HG03521 (cell line): ENCODE measurements at regions not wholly inside any gene's neighbourhood (a gene's known extent, or its start where the extent isn't known, plus 50 kb on each side); places are given as distances from the start of the nearest gene placed in this dataset.
"Not testable (repeated sequence)": the region's sequence is repeated elsewhere in the genome, so short reads cannot be mapped to it uniquely, and the experiment has no call there.

Experiments used
- ATAC-seq: cut with Tn5 transposase; IDR thresholded peaks from one replicate; pipeline ENCODE4 v1.9.1; 2021; ENCODE audit warnings: mild to moderate bottlenecking, moderate library complexity; ENCODE audit not compliant: unreplicated experiment

DNA sequence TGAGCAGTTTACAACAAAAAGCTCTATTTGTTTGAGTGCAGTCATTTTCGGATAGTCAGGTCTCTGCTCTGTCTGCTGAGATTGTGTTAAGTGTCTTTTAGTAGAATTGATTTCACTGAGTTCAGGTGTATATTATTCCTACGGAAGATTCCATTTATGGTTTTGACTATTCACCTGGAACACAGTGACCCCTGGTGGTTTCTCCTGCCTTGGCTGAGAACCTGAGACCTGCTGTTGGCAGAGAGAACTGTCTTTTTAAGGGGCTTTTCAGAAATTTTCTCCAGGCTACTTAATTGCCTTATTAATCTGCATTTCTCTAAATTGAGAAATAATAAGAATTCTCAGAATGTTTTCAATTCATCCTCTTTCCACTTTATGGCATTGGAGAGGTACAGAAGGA is 508.0 kb downstream of the TBC1D32 start:
- no peak for ATAC-seq

DNA sequence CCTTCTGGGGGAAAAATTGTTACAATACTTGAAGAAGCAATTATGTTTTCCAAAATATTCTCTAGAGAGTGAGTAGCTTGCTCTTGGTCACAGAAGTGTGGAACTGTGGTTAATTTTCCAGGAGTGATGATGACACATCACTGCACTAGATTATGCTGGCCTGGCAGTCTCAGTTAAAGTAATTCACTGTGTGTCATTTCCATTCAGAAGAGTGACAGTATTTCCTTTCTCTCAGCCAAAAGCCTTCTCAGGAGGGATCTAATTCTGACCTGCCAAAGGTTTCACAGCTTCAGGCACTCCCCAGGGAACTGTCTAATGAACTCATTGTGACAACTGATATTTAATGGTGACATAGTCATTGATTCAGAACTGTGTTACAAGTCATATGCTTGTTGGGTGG is 517.5 kb downstream of the TBC1D32 start:
- ATAC-seq = no peak

DNA sequence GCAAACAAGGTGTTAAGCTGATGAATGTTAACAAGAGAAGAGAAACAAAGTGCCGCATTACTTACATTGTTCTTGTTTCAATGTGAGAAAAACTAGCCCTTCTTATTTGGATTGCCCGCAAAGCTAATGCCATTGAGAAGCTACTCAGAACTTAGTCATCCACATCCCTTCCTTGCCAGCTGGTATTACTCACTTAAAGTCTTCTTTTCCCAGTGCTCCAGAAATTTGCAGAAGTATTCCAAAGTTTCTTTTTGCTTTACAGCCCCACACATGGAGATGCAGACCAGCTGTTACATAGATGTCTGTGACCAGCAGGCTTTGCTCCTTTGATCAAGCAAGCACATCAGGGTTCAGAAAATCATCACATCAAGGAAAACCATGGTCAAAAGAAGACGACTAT is 529.0 kb downstream of the TBC1D32 start:
- no peak for ATAC-seq

DNA sequence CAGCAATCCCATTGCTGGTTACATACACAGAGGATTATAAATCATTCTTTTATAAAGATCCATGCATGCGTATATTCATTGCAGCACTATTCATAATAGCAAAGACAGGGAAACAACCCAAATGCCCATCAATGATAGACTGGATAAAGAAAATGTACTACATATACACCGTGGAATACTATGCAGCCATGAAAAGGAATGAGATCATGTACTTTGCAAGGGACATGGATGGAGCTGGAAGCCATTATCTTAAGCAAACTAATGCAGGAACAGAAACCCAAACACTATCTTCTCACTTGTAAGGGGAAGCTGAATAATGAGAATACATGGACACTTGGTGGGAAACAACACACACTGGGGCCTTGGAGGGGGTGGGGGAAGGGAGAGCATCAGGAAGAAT is 529.7 kb downstream of the TBC1D32 start:
- ATAC-seq = no peak

DNA sequence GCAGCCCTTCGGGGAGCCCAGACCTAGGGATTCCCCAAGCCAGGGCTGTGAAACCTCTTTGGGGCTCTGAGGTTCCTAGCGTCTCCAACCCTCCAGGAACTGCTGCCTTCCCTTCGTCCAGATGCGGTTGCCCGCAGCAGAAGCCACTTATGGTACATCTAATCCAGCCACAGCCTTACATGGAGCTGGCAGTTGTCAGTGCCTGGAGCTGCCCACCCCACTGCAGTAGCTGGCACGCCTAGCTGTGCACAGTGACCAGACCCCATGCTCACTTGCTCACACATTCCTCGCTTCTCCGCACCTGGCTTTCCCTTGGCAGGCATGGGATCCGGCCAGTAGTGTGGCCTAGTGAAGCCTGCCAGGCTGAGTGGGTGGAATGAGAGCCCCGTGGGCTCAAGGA is 547.6 kb downstream of the TBC1D32 start:
- no peak for ATAC-seq

DNA sequence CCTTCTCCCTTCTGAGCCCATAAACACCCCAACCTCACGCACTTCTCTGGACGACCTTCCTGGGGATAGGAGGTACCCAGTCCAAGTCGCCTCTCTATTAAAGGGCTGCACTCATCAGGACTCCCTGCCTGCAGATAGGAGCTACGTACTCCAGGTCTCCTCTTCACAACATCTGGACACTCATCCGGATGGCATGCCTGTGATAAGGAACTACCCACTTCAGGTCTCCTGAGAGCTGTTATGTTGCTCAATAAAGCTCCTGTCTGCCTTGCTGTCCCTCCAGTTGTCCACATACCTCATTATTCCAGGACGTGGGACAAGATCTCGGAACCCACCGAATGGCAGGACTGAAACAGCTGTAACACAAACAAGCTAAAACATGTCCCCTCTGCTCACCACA is 548.0 kb downstream of the TBC1D32 start:
- ATAC-seq = no peak

DNA sequence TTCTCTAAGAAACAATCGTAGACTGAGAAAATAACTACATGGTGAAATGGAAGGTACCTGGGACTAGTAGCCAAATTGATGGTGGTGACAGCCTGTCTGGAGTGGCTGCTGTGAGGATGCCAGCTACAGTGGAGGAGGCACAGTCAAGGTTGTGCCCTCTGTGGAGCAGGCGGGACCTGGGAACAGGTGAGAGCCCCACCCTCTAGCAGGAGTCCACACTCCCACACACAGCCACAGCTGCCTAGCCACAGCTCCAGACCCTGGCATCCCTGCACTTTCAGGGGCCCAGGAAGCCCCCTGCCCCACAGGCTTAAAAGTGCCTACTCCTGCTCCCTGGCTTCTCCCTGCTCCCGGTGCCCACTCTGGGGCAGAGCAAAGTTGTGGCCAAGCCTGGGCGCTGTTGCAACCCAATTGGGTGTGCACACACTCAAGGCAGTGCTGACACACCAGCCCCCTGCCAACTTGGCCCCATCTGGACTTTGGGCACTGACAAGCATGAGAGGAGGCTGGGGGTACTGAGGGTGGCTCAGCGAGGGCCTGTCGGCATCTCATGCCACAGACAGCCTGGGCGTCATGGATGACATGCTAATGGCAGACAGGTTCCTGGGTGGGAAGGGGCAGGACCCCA is 548.7 kb downstream of the TBC1D32 start:
- no peak for ATAC-seq

DNA sequence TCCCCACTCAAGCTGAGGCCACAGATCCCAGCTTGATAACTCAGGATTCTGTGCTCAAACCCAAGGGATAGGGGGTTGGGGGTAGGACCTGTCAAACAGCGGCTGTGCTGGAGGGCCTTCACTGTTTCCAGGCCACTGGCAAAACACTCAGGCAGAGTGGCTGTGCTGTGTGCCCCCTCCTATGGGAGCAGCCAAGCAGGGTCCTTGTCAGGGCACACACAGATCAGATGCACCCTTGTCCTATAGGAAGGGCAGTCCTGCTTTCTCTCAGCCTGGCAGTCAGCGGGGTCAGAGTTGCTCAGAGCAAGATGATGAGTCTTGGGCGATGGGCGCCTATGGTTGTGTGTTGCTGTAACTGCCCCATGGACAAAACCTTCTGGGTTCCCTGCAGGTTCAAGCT is 554.8 kb downstream of the TBC1D32 start:
- ATAC-seq = no peak

DNA sequence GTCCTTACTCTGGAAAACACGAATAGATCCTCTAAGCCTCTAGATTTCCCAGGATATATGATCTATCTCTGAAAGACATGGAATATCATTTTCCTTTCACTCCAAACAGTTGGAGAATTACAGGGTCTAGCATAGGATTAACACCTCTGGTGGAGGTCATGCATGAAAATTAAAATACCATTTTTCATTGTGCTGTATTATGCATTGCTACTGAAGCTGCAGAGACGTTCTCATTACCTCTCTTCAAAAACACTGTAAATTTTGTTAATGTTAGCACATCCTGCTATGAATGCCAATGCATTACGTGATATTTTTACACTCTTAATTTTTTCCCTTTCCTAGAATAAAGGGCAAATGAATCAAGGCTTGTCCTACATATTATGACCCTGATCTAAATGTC is 558.6 kb downstream of the TBC1D32 start:
- no peak for ATAC-seq

DNA sequence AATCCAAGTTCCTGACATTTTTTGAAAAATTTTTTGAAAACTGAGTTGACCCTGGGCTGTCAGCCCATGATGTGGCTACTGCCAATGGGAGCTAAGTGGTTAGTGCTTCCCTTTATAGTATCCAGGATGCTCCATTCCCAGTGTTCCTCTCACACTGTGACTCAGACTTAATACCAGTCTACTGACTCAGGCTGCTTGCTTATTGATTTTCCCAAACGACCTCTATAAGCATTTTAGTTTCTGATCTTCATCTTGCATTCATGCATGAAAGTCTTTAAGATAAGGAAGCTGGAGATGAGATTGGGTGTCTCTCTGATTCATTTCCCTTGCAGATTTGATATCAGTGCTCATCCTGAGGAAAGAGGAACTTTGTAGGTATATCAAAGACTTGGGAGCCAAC is 560.0 kb downstream of the TBC1D32 start:
- ATAC-seq = no peak

DNA sequence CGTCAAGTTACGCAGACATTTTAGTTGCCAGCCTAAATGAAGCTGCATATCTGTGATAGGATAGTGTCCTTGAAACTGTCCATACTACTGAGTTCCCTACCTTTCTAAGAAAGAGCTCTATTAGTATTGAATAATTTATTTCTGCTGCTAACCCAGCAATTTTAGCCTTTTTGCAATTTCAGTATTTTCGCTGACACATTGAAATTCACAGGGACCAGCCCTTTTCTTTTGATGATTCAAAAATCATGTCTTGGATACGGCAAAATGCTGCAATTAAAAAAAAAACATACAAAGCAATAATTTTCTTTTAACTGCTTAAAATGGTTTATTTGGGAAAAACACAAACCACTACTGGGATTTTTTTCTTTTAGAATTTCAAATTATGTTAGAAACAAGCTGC is 563.3 kb downstream of the TBC1D32 start:
- no peak for ATAC-seq

DNA sequence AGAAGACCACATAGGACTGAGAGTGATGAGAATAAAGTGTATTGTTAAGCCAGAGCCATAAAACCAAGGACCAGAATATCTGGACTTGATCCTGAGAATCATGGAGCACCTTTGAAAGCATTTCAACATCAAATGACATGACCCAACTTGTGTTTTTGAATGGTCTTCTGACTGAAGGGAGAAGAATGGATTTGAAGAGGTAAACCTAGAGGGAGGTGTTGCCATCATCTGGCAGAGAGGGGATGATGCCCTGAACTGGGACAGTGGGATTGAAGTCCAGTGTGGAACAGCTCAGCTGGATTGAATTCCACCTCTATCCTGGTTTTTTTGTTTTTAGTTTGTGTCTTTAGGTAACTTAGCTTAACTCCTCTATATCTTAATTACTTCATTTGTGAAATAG is 570.0 kb downstream of the TBC1D32 start:
- ATAC-seq = no peak

DNA sequence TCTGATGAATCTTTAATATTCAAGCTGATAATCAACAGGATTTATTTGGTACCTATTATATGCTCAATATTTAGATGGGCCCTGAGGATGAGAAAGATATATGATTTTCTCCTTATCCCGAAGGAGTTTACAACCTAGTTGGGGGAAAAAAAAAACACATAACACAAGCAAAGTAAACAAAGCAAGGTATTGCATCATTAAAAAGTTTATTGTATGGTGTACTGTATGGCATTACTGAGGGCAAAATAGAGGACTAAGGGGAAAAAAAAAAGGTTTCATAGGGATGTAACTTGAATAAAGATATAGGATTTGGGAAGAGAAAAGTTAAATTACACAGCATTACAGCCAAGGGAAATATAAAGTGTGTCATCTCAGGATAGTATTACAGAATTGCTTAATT is 574.7 kb downstream of the TBC1D32 start:
- ATAC-seq = no peak

DNA sequence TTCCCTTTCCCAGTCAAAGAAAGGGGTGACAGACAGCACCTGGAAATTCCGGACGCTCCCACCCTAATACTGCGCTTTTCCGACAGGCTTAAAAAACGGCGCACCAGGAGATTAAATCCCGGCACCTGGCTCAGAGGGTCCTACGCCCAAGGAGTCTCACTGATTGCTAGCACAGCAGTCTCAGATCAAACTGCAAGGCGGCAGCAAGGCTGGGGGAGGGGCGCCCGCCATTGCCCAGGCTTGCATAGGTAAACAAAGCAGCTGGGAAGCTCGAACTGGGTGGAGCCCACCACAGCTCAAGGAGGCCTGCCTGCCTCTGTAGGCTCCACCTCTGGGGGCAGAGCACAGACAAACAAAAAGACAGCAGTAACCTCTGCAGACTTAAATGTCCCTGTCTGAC is 585.7 kb downstream of the TBC1D32 start:
- ATAC-seq = not testable (repeated sequence)

DNA sequence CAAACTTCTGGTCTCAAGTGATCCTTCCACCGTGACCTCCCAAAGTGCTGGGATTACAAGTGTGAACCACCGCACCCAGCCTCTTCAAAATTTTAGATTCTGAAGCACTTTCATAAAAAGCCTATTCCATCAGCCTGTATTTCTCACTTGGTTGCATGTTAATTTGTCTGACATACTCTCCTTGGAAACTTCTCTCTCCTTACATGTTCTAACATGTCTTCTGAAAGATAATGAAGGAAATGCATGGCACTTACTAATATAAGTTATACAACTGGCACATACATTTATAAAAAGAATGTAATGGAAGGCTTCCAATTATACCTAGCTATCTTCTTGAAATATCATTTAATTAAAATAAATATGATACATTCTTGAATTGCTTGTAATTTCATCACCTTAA is 597.5 kb downstream of the TBC1D32 start:
- ATAC-seq = no peak

DNA sequence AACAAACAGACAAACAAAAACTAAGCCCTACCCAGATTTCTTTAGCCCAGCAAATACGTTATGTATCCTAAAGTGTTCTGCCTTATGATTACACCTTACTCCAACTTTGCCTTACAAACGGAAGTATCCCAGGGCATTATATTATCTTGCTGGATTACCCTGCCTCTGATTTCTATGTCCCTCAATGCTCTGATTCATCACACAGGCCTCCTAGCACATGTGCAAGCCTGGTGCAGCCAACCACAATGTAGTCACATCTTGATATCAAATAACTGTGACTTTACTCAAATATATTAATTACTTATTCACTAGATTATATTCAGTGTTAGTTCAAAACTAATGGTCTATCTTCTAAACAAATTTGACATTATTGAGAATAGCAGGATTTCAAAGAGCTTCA is 598.6 kb downstream of the TBC1D32 start:
- ATAC-seq = no peak

DNA sequence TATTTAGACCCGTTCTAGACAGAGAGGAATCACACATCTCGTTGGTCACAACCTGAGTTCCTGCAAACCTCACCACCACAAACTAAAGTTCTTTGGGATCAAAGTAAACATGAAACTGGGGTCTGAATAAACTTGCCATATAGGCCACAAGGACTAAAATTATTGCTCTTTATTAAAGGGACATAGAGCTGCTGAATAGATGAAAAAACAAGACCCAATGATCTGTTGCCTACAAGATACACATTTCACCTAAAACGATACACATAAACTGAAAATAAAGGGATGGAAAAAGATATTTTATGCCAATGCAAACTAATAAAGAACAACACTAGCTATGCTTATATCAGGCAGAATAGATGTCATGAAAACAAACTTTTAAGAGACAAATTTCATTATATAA is 623.0 kb downstream of the TBC1D32 start:
- ATAC-seq = no peak

DNA sequence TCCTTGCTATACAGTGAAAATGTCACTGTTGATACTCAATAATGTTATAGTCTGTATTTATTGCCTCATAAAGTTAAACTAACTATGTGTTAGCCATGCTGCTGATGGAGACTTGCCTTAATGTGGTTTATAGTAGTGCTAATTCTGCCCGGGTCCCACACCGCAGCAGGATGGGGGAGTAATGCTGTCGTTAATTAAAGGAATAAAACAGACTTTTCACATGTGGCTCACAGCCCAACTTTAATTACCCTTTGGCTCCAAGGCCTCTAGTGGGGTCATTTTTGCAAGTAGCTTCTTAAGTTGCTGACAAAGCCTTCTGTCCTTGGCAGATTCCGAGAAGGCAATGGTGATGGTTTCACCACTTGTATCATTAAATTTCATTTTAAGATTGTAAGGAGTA is 634.3 kb downstream of the TBC1D32 start:
- ATAC-seq = no peak

DNA sequence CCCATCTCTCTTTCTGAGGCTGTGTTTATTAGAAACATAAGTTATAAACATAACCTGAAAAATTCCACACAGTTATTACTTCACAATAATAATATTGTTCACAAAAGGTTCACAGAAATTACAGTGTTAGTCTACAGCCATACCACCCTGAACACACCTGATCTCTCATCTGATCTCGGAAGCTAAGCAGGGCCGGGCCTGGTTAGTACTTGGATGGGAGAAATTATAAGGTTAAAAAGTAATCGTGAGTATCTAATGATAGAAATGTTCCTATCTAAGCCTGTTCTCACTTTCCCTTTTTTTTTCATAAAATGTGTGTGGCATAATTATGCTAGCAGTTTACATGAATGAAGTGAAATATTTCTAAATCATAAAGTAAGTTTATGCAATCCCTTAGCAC is 647.8 kb downstream of the TBC1D32 start:
- no peak for ATAC-seq

DNA sequence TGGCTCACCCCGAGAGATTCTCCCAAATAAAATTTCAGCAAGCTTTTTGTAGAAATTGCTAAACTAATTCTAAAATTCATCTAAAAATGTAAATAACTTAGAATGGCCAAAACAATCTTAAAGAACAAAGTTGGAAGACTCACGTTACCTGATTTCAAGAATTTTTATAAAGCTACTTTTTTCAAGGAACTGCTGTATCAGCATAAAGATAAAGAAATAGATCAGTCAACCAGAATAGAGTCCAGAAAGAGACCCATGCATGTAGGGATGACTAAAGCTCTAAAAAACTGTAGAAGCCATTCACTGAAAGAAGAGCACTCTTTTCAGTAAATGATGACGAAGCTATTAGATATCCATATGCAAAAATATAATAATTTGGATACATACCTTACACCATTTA is 652.1 kb downstream of the TBC1D32 start:
- ATAC-seq = no peak

DNA sequence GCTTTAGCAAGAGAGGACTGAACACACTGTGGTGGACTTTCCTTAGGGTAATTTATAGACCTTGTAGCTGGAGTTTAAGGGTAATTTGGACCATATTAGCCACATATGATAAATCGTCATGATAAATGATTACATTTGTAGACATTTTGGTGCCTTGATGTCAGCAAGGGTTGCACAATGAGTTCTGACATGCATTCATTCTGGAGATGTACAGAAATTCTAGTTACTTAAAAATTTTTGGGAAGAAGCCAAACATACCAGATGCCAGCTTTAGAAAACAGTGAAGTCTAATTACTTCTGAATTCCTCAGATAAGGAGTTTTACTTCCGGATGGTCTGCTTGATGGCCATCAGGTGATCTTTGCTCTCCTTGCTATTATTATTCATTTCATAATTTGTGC is 653.1 kb downstream of the TBC1D32 start:
- ATAC-seq = no peak

DNA sequence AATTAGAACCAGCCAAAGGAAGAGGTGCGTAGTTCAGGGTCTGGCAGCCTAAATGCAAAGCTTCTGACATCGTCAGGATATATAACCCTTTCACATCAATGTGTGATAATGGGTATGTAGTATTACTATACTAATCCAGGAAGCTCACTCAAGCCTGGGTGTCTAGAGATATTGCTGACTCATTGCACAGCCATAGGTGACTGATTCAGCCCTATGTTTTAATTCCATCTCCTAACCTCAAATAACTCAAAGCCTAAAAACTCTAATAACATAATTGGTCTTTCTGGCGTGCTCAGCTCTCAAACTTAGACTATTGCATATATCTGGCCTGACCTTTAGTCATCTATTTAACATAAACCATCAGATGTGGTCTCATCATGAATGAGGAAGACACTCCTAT is 658.4 kb downstream of the TBC1D32 start:
- no peak for ATAC-seq

DNA sequence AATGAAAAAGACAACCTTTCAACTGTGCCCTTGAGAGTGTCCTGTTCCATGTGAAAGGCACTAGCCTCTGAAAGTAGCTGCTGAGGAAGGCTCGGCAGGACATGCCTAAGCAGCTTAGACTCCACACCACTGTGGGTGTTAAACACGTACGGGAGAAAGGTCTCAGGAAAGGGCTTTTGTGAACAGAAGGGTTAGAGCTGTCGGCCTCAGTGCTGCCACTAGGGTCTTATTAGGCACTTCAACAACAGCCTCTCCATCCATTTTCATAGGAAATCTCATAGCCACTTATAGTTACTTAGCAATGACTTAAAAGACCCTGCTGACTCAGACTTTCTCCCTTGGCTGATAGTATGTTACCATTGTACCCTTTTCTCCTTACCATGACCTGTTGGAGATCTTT is 662.8 kb downstream of the TBC1D32 start:
- no peak for ATAC-seq

DNA sequence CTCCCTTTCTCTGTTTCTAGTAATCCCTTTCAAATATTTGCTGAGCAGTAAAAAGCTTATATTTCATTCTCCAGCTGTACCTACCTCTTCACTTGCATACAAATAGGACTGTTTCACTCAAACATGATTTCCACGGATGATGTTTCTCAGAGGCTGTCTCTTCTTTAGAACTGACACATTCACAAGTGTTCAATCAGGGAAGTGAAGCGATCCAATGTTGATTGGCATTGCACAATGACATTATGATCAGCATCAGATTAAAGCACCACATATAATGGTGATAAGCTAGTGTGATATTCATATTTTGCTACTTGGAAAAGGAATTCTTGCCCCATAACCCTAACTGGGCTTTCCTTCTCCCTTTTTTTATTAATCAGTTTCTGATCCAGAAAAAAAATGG is 681.8 kb downstream of the TBC1D32 start:
- no peak for ATAC-seq
